NB4 (cell line): ENCODE measurements at regions not wholly inside any gene's neighbourhood (a gene's known extent, or its start where the extent isn't known, plus 50 kb on each side); places are given as distances from the start of the nearest gene placed in this dataset.

Source experiments
- DNase-seq: peaks from one replicate; pipeline ENCODE4 v3.0.0; 2010; ENCODE audit warnings: low read depth
- H3K4me3 ChIP-seq: one replicate; pipeline ENCODE4 v1.5.1; 2011; ENCODE audit warnings: mild to moderate bottlenecking, low read depth, low read length, moderate library complexity
- MYC ChIP-seq: IDR thresholded peaks from 2 replicates; pipeline ENCODE4 v1.6.1; 2011; ENCODE audit warnings: low read depth, low read length
- POLR2A ChIP-seq: IDR thresholded peaks from 2 replicates; pipeline ENCODE4 v1.6.1; 2011; ENCODE audit warnings: mild to moderate bottlenecking; ENCODE audit not compliant: insufficient read length; ENCODE audit errors: extremely low read depth
- TF ChIP-seq, protein P1 (sequence below): IDR thresholded peaks from one replicate; pipeline ENCODE4 v1.5.1; 2012; ENCODE audit warnings: low read depth, low read length
- TF ChIP-seq, protein P2 (sequence below): IDR thresholded peaks from 2 replicates; pipeline ENCODE4 v1.6.1; 2011; ENCODE audit warnings: low read depth, low read length

DNA sequence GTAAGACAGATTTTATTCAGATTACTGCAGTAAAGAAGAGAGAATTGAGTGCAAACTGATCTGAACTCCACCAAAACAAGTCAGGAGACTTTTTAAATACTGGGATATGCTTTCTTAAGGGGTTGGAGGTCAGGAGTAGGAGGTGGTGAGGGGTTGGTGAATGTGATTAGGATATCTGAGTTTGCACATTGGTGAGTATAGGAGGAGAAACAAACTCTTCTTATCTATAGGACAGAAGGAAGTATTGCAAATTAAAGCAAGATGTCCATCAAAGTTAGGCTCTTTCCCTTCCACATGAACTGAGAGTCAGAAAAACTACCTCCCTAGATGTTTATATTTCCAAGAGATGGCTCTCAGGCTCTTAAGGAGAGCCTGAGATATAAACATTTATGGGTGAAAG, 114.6 kb upstream of the HTR1E start:
- DNase-seq = no peak

DNA sequence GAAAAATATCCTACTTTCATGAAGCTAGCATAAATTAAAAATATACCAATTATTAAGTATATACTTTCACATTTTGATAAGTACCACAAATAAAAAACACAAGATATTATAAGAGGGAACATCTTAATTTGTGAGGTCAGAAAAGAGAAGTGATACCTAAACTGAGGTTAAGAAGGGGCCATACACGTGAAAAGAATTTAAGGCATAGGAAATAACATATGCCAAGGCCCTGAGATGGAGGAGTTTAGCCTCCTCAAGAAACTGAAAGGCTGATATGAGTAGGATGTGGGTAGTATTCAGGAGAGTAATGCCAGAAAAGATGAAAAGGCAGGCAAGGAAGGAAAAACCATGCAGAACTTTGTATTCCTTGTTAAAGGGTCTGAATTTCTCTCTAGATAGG, 116.6 kb upstream of the HTR1E start:
- no peak overlapping the region for H3K4me3 ChIP-seq
- TF ChIP-seq, protein P1, sequence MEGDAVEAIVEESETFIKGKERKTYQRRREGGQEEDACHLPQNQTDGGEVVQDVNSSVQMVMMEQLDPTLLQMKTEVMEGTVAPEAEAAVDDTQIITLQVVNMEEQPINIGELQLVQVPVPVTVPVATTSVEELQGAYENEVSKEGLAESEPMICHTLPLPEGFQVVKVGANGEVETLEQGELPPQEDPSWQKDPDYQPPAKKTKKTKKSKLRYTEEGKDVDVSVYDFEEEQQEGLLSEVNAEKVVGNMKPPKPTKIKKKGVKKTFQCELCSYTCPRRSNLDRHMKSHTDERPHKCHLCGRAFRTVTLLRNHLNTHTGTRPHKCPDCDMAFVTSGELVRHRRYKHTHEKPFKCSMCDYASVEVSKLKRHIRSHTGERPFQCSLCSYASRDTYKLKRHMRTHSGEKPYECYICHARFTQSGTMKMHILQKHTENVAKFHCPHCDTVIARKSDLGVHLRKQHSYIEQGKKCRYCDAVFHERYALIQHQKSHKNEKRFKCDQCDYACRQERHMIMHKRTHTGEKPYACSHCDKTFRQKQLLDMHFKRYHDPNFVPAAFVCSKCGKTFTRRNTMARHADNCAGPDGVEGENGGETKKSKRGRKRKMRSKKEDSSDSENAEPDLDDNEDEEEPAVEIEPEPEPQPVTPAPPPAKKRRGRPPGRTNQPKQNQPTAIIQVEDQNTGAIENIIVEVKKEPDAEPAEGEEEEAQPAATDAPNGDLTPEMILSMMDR = no peak
- no peak for DNase-seq

More for the DNA sequence above, 114.6 kb upstream of the HTR1E start:
- H3K4me3 ChIP-seq = no peak overlapping the region
- TF ChIP-seq MYC = no peak
- TF ChIP-seq, protein P2, sequence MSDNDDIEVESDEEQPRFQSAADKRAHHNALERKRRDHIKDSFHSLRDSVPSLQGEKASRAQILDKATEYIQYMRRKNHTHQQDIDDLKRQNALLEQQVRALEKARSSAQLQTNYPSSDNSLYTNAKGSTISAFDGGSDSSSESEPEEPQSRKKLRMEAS = no peak
- no peak for TF ChIP-seq POLR2A
- TF ChIP-seq, protein P1 = no peak

DNA sequence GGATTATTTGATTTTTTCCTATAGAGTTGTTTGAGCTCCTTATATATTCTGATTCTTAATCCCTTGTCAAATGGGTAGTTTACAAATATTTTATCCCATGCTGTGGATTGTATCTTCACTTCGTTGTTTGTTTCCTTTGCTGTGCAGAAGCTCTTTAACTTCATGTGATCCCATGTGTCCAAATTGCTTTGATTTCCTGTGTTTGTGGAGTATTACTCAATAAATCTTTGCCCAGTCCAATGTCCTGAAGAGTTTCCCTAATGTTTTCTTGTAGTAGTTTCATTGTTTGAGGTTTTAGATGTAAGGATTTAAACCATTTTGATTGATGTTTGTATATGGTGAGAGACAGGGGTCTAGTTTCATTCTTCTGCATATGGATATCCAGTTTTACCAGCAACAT, 143.7 kb upstream of the HTR1E start:
- H3K4me3 ChIP-seq = no peak overlapping the region
- no peak for DNase-seq
- no peak for TF ChIP-seq MYC
- TF ChIP-seq, protein P2 = no peak
- TF ChIP-seq, protein P1 = no peak

DNA sequence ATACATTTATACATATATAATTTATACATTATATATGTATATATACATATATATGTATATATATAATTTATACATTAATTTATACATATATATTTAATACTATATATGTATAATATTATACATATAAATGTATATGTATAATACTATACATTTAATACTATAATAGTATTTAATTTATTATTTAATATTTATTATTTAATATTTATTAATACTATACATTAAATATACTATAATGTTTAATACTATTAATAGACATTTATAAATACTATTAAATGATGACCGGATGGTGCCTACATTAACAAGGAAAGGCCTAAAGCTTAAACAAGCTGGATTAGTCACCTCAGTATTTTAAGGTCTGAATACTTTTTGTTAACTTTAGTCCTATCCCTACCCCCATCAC, 145.9 kb upstream of the HTR1E start:
- no peak overlapping the region for H3K4me3 ChIP-seq
- TF ChIP-seq, protein P2 = no peak
- TF ChIP-seq, protein P1 = no peak
- TF ChIP-seq POLR2A (no peak), MYC (no peak)
- DNase-seq = no peak

DNA sequence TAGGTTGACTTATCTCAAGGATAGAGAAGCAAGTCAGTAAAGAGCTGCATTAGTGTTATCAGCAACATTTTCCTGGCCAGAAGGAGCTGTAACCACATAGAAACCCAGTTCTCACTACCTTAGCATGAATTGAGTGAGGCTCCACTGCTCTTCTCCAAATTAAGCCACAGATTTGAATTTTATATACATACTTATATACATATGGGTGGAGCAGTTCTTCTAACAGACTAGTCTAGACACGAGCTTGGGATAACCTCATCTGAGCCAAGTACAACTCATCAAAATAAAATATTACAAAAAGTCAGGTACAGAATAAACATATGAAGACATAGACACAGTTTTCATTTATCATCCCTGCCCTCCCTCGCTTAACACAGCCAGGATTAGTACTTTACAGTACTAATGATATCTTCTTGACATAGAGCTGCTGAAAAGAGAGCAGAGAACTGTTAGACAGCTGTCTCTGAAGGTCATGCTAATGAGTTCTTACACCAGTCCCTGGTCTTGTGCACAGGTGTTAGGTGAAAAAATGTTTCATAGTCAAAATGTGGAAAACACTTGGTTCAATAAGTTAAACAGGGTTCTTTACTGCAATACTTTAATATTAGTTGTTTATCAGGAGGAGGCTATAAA, 147.4 kb upstream of the HTR1E start:
- no peak overlapping the region for H3K4me3 ChIP-seq
- TF ChIP-seq POLR2A = no peak
- TF ChIP-seq, protein P1 = no peak
- TF ChIP-seq, protein P2 = no peak
- no peak for TF ChIP-seq MYC
- no peak for DNase-seq

DNA sequence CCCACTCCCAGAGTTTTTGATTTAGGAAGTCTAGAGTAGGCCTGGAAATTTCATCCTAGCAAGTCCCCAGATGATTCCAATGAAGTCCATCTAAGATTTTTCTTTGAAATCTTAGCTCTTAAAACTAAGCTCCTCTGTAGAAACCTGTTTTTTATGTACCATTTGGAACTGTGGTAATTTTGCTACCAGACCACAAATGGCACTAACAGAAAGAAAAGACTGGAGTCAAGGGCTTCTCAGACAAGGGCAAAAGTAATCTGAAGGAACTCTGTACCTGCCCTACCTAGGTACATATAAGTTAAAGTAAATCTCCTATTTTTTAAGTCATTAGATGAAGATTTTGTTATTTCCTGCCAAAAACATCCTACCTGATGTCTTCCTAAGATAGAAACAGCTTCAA, 155.0 kb upstream of the HTR1E start:
- TF ChIP-seq, protein P2 = no peak
- TF ChIP-seq POLR2A (no peak), MYC (no peak)
- TF ChIP-seq, protein P1 = no peak
- DNase-seq = no peak
- no peak overlapping the region for H3K4me3 ChIP-seq
